Activated T-cell treated with anti-CD3 and anti-CD28 coated beads, Interleukin-2, amount 50 U/mL, for 48 hours (primary cell): ENCODE measurements at regions not wholly inside any gene's neighbourhood (a gene's known extent, or its start where the extent isn't known, plus 50 kb on each side); places are given as distances from the start of the nearest gene placed in this dataset.
"Not testable (repeated sequence)": the region's sequence is repeated elsewhere in the genome, so short reads cannot be mapped to it uniquely, and the experiment has no call there.

Experiments
- DNase-seq, 2 experiments: peaks; one replicate each; pipeline ENCODE4 v3.0.0-alpha.2; 2020

GRCh38 chr10:28869606-28870201 lies 192.4 kb downstream of the BAMBI start:
- no peak for DNase-seq

DNA sequence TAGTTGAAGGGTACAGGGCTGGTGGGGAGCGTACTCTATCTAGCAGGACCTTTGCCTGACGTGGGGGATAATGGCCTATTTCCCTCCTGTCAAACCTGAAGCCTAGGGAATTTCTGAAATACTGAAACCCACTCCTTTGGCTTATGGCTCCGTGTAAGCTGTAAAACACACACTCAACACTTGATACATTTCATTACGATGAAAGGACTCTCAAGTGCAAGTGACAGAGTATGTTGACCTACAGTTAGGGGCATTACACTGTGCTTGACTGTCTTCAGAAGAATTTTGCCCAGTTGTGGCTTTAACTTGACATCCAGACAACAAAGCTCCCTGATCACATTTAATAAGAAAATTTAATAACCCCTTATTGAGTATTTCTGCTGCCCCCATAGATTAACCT lies 194.3 kb downstream of the BAMBI start:
- DNase-seq: no peak

DNA sequence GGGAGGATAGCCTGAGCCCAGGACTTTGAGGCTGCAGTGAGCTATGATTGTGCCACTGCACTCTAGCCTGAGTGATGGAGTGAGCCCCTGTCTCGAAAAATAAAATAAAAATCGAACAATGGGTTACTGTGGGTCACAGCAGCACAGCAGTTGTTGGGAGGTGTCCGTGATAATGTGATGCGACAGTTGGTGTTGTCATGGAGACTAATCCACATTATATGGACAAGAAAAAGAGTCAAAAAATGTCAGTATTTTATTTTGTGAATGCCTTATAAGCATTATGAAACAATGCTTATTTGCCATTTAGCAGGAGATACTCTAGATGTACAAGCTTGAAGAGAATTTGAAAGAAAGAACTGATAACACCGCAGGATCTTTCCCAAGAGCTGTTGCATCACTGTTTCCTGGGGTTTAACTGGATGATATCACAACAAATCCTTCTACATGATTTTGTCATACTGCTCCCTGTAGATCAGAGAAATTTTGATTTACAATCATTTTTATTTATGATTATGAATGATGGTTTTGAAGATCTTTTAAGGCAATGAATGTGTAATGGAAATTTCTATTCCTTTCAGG lies 195.4 kb downstream of the BAMBI start:
- DNase-seq: no peak

GRCh38 chr10:28873540-28873939 lies 196.2 kb downstream of the BAMBI start:
- DNase-seq: no peak

GRCh38 chr10:28874210-28874609 lies 196.9 kb downstream of the BAMBI start:
- no peak for DNase-seq

- no peak for DNase-seq
Measured at GRCh38 chr10:28875549-28876081, 198.3 kb downstream of the BAMBI start.

- DNase-seq: no peak
Measured at GRCh38 chr10:28878236-28878970, 201.1 kb downstream of the BAMBI start.

DNA sequence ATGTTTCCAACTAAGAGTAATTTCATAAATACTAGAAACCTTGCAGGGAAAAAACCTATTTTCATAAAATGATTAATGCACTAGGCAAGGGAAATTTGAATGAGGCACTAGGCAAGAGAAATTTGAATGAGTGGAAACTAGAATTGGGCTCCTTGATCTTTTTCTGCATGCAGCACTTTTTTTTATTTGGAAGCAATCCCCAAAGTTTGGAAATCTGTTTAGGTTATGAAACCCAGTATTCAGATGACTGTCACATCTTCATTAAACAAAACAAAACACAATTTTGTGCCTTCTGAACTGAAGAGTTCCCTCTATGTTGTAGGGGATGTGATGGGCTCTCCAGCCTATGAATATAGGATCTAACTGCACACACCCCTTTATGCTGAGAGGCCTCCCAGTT lies 201.9 kb downstream of the BAMBI start:
- DNase-seq: no peak

DNA sequence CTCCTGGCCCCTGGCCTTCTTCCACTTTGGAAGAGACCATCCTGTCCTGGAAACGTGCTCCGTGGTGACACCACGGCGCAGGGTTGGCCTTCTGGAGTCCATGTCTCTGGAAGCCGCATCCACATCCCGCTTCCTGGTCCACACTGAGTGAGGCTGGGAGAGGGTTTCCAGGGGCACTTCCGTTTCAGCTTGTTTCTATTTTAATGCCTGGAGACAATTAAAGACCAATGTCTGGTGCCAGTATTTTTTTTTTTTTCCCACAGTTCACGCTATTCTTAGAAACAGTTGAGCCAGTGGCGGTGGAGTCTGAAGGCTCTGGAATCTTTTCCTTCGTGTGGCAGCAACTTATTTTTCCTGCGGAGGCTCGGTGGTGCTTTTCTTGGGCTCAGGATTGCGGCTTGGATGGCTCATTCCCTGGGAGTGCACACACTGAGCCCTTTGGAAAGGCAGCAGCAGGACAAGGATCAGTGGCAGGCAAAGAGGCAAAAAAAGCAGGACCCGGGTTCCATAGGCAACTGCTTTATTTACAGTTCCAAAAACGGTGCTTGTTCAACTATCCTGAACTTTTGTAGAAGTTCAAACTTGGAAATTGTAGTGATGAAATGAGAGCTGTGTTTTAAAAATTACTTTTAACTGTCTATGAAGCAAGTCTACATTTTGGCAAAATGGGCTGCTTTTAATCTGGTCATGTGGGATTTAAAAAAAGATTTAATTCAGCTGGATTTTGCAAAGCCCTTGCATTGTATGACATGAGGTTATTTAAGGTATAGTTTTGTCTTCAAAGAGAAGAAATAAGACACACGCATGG lies 202.8 kb downstream of the BAMBI start:
- no peak for DNase-seq

- DNase-seq: no peak
Measured at GRCh38 chr10:28880683-28880950, 203.3 kb downstream of the BAMBI start.

DNA sequence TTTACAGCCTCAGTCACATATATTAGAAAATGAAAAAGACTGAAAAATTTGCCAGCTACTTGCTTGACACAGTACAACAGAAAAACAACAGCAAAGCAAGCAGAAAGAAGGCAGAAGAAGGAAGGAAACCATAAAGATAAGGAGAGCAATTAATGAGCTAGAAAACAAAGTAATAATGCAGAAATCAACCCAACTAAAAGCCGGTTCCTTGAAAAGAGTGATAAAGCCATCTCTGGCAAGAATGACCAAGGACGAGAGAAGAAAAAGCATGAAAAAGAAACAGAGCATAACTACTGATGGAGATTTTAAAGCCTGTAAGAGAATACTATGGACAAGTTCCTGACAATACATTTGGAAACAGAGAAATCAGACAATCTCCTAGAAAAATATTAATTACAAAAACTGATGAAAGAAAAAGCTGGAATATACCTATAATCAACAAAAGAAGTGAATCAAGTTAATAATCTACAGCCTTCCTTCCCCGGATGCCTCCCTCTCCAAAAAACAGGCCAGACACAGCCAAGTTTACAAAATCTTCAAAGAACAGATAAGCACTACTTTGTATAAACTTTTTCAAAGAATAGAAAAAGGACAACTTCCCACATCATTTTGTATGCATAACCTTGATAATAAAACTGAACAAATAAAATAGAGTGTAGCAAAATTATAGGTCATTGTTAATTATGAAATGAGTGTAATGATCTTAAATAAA lies 204.0 kb downstream of the BAMBI start:
- no peak for DNase-seq

DNA sequence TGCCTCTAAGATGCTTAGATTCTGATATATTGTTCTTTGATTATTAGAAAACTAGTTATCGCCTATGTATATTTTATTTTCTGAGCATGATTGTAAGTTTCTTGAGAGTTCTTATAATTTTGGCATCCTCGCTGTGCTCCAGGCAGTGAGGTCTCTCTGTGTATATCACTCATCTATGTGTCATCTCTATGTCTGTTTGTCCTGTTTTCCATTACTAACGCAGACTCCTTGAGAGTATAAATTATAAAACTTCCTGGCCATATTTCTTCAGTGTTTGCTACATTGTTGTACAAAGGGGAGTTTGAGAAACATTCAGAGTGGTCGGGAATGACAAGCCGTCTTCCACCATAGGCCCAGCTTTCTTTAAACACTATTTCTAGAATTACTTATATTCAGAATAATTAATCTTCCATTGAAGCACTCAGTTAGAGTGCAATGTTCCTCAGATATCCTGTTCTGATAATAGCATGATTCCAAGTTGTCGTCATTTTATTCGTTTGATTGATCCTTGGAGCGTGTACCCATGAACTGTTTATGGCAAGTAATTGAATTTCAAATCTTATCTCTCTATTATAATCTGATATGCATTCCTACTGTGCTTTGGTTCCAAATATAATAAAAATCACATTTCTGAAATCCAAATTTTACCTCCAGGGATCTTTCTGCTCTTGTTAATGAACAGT lies 206.6 kb downstream of the BAMBI start:
- DNase-seq: no peak

DNA sequence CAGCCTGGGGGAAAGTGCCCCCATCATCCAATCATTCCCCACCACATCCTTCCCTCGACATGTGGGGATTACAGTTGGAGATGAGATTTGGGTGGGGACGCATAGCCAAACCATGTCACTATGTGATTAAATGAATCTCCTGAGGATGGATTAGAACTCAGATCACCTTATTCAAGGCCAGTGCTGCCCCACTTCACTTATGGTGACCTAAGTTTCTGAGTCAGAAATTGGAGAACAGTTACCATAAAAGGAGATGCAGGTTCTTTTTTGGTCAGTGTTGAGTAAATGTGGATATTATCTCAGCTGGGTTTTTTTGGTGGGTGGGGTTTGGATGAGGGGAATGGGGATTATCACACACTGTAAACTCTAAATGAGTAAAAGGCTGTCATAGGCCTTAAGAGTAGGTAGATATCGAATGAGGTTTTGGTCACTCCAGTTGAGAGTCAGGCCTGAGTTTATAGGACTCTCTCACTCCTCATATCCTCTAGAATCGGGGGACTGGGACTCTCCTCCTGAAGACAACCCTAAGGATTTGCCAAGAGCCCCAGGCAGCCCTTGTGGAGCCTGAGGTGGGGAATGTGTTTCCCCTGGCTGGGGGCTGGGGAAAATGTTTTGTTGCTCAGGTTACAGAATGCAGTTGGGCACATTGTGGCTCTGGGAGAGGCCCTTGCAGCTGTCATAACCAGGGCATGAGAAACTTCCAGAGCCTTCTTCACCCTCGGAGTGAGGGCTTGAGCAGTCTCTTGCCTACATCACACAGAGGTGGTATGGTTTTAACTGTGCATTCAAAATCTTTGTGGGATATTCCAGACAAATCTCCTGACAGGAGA lies 213.0 kb downstream of the BAMBI start:
- DNase-seq: no peak

- DNase-seq: no peak
Measured at GRCh38 chr10:28891058-28891713, 213.9 kb downstream of the BAMBI start.

DNA sequence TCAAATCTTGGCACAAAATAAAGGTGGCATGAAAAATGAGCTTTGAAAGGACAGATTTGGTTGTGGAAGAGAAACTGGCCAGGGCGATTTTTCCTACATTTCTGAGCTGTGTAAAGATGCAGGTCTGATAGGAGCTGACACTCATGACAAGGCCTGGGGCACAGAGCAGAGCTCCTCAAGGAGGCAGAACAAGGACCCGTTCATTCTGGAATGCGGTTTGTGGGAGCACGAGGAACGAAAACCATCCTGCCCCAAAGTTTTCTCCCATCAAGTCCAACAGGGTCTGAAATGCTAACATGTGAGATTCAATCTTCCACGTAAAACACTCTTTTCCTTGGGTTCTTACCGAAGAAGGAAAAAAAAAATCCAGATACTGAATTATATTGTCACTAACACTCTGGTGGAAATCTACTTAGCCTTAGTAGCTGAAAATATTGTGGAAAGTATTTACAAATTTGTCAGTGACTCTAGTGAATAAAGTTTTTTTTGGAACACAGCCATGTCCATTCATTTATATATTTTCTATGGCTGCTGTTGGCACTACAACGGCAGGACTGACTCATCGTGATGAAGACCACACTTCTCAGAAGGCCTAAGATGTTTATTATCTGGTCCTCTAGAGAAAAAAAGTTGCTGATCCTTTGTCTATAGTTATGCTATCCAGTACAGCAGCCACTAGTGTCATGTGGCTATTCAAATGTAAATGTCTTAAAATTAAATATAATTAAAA lies 215.7 kb downstream of the BAMBI start:
- DNase-seq: no peak

GRCh38 chr10:28894146-28894545 lies 216.8 kb downstream of the BAMBI start:
- DNase-seq: no peak

GRCh38 chr10:28895671-28896070 lies 218.3 kb downstream of the BAMBI start:
- not testable (repeated sequence) for DNase-seq

GRCh38 chr10:28896791-28897409 lies 219.6 kb downstream of the BAMBI start:
- DNase-seq: not testable (repeated sequence)

DNA sequence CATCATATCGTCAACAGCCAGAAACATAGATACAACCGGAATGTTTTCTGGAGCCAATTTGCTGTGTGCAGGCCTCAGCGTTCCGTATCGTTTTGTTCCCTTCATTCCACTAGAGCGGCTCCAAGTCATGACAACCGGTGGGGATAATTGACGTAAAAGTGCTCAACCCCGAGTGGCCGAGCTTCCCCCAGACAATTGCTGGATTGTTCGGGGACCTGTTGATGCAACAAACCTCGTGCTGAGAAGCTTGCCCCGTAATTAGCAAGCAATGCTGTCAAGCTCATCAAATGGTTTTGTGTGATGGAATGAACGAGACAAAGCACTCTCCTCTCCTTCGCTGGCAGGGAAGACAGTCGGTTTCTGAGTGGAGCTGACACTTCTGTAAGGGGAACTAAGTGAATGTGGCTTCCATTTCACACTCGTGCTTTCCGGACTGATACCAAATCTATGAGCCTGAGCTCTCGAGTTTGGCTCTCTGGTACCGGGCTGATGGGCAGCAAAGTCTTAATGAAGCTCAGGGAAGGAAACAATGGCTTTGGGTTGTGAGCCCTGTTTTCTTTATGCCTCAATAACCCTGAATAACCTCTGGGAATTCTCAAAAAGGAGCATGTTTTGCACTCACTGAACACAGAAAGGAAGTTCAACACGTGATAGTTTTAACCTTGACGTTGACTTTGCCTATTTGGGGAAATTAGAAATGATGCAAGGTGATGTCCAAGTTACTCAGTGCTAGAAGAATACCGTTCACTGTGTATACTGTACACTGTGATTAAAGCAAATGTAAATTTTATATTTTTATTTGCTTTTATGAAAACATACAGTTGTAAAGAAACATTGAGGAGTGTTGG lies 220.5 kb downstream of the BAMBI start:
- no peak for DNase-seq
